Upper lobe of left lung (tissue), 4 donors: ENCODE measurements at regions not wholly inside any gene's neighbourhood (a gene's known extent, or its start where the extent isn't known, plus 50 kb on each side); places are given as distances from the start of the nearest gene placed in this dataset.
"Not testable (repeated sequence)": the region's sequence is repeated elsewhere in the genome, so short reads cannot be mapped to it uniquely, and the experiment has no call there.

ENCODE experiments used
- CTCF ChIP-seq, 6 experiments: fragments of 450-650 bp in 4 of 6; fragments of 200-600 bp in 2 of 6; sonication (generic) in 2 of 6; IDR thresholded peaks; one replicate each; pipeline ENCODE4 v1.5.1; 2016 to 2019; ENCODE audit warnings: antibody characterized with exemption in 6 of 6
- POLR2A ChIP-seq, 4 donors: fragments of 450-650 bp; IDR thresholded peaks; one replicate each; pipeline ENCODE4 v1.5.1; 2016 to 2017; ENCODE audit warnings: antibody characterized with exemption in 4 of 4, mild to moderate bottlenecking in 2 of 4
- POLR2AphosphoS5 ChIP-seq, 2 donors: sonication (generic); formaldehyde crosslinking; IDR thresholded peaks; one replicate each; pipeline ENCODE4 v1.5.1; 2017; ENCODE audit warnings: antibody characterized with exemption in 2 of 2

GRCh38 chr6:150523216-150523615 lies 76.5 kb upstream of the PLEKHG1 start:
- not testable (repeated sequence) for TF ChIP-seq CTCF, POLR2A, POLR2AphosphoS5 (IDR thresholded peaks at IDR 0.05)
